ENCODE measurements at regions not wholly inside any gene's neighbourhood (a gene's known extent, or its start where the extent isn't known, plus 50 kb on each side); places are given as distances from the start of the nearest gene placed in this dataset.

GRCh38 chr4:187354740-187355139, 631.1 kb upstream of the FAT1 start:
- TF ChIP-seq JUND (IDR thresholded peaks at IDR 0.05; ENCODE audit: low read depth): peak; percentile 92
- in situ Hi-C loops (cut with HindIII; ENCODE audit: low pct_unique_long_range_greater_than_20kb, low sequenced_read_pairs): no loop called here
- peak; percentile 7 to 93 for DNase-seq (ENCODE audit: low read depth in 1 of 2, low spot score in 1 of 2)

DNA sequence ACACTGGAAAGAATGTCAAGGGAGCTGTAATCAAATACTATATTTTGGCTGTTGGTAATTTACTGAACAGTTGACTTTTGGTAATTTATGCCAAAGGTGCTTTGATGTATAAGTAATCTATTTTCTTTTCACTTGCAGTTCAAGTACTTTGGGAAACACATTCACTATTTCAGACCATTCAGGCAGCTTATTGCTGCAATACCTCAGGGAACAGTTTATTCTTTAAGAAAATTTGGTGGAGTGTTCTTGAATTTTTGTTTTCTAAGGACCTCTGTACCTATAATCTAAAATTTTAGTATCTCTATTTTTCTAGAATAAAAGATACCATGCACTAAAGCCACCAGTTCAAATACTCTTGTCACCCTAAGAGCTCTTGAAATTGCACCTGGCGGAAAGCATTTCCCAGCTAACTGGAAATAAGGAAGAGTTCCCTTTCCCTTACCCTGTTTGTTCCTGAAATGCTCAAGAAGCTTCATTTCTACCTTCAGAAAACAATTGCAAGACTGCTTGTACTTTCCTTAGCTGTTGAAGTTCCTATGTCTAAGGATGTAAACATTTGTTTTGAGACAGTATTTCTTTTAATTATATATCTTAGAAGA, 633.5 kb upstream of the FAT1 start:
- in situ Hi-C loops (cut with HindIII; ENCODE audit: low pct_unique_long_range_greater_than_20kb, low sequenced_read_pairs): no loop called here
- no peak for DNase-seq (ENCODE audit: low read depth in 1 of 2, low spot score in 1 of 2)
- no peak for TF ChIP-seq JUND (IDR thresholded peaks at IDR 0.05; ENCODE audit: low read depth)

- in situ Hi-C loops (cut with HindIII; ENCODE audit: low pct_unique_long_range_greater_than_20kb, low sequenced_read_pairs): no loop called here
- no peak for TF ChIP-seq JUND (IDR thresholded peaks at IDR 0.05; ENCODE audit: low read depth)
- DNase-seq (ENCODE audit: low read depth in 1 of 2, low spot score in 1 of 2): no peak
These were observed 634.2 kb upstream of the FAT1 start for GRCh38 chr4:187357821-187358220.

DNA sequence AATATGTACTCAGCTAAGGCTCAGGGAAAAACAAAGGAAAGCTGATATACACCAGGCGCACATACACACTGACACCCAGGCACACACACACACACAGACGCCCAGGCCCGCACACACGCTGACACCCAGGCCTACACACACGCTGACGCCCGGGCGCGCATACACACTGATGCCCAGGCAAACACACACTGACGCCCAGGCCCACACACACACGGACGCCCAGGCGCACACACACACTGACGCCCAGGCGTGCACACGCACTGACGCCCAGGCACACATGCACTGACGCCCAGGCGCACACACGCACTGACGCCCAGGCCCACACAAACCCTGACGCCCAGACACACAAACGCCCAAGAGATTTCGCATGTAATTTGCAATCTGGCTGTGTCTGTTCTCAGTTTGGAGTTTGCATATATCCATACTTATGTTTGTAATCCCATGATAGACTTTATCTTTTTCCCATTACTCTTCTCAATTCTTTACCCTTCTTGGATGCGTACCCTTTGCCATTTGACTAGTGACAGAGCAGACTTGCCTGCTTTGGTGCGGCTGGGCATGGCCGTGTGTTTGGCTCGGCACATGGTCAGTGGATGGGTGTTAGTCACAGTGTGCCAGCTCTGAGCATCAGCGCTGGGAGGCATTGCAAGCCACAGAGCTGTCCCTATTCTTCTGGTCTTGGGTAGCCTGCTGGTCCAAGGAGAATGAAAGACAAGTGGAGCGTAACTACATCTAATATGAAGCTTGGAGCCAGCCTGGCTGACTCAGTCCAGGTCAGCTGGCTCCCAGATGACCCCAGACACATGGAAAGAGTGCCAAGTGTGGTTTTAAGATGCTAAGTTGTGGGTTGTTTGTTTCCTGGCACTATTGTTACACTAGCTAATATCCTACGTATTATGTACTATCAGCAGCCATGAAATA, 632.4 kb upstream of the ZFP42 start:
- in situ Hi-C loops (cut with HindIII; ENCODE audit: low pct_unique_long_range_greater_than_20kb, low sequenced_read_pairs): no loop called here
- no peak for DNase-seq (ENCODE audit: low read depth in 1 of 2, low spot score in 1 of 2)
- no peak for TF ChIP-seq JUND (IDR thresholded peaks at IDR 0.05; ENCODE audit: low read depth)

DNA sequence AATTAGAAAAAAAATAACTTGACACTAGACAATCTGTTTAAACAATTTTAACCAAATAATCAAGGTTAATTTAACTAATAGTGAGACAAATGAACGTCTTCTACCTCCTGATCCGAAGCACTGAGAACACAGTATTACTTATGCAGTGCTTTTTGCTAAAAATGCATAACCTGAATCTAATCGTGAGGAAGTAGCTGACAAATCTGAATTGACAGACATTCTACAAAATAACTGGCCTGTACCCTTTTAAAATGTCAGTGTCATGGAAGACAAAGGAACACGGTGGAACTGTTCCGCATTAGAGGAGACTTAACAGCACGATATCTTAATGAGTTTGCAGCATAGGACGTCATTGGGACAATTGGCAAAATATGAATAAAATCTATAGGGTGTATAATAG, 631.2 kb upstream of the ZFP42 start:
- TF ChIP-seq JUND (IDR thresholded peaks at IDR 0.05; ENCODE audit: low read depth): no peak
- in situ Hi-C loops (cut with HindIII; ENCODE audit: low pct_unique_long_range_greater_than_20kb, low sequenced_read_pairs): no loop called here
- no peak for DNase-seq (ENCODE audit: low read depth in 1 of 2, low spot score in 1 of 2)

DNA sequence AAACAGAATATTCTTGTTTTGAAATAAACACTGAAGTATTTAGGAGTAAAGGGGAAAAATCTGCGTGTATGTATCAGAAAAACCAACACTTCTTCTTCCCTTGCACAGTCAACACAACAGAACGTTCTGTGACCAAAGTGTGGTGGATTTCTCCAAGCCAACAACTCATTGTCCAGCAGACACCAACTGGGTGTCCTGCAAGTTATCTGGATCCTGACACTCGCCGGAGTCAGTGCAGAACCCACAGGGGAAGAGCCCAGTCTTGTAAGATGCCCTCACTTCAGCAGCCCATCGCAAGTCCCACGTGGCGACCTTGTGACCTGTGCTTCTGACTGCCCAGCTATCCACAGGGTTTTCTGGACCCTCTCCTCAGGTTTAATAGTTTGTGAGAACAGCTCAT, 630.7 kb upstream of the ZFP42 start:
- DNase-seq (ENCODE audit: low read depth in 1 of 2, low spot score in 1 of 2): no peak
- in situ Hi-C loops (cut with HindIII; ENCODE audit: low pct_unique_long_range_greater_than_20kb, low sequenced_read_pairs): no loop called here
- no peak for TF ChIP-seq JUND (IDR thresholded peaks at IDR 0.05; ENCODE audit: low read depth)

DNA sequence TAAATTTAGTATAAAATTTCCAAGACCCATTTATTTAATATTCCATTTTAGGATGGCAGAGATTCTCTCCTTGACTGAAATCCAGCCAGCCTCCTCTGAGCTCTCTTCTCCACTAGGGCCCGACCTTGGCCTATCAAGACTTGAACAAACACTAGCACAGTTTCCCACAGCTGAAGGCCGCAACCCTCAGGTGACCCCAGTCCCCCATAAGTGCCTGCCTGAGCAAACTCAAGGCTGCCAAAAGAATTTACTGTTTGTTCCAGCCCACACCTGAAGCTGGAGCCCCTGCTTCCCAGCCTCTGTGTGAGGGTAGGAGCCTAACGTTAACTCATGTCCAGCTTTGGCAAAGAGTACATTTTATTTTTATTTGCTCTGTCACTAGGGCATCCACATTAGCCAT, 629.0 kb upstream of the ZFP42 start:
- TF ChIP-seq JUND (IDR thresholded peaks at IDR 0.05; ENCODE audit: low read depth): no peak
- no peak for DNase-seq (ENCODE audit: low read depth in 1 of 2, low spot score in 1 of 2)
- in situ Hi-C loops (cut with HindIII; ENCODE audit: low pct_unique_long_range_greater_than_20kb, low sequenced_read_pairs): no loop called here

DNA sequence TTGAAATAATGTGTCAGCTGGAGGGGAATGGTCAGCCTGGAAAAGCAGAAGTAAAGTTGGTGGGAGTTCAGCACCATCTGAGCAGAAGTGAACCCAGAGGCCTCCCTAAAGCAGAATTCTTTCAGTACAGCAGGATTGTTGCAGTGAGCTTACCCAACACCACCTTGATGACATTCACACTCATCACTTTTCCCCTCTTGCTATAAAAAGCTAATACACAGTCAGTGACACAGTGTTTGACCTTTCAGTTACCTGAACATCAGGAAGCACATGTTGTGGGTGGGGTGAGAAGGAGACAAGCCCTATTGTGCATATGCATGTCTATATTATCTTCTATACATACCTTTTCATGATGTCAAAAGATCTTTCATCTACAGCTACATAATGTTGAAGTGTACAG, 624.7 kb upstream of the ZFP42 start:
- in situ Hi-C loops (cut with HindIII; ENCODE audit: low pct_unique_long_range_greater_than_20kb, low sequenced_read_pairs): no loop called here
- TF ChIP-seq JUND (IDR thresholded peaks at IDR 0.05; ENCODE audit: low read depth): no peak
- no peak for DNase-seq (ENCODE audit: low read depth in 1 of 2, low spot score in 1 of 2)

- in situ Hi-C loops (cut with HindIII; ENCODE audit: low pct_unique_long_range_greater_than_20kb, low sequenced_read_pairs): no loop called here
- DNase-seq (ENCODE audit: low read depth in 1 of 2, low spot score in 1 of 2): no peak
- TF ChIP-seq JUND (IDR thresholded peaks at IDR 0.05; ENCODE audit: low read depth): no peak
These were observed 617.1 kb upstream of the ZFP42 start for GRCh38 chr4:187378441-187378840.

DNA sequence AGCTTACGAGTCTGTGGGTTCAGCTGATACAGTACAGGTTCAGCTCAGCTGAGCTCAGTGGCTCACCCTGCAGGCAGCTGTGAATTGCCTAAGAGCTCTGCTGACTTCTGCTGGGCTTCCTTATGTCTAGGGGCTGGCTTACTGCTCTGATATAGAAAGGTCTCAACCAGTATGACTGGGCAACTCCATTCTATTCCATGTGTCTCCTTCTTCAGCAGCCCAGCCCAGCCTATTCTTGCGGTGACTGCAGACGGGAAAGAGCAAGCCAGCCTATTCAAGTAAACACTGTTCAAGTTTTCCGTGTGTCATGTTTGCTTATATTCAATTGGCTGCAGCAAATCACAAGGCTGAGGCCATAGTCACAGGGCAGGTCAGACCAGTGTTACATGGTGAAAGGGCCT, 615.4 kb upstream of the ZFP42 start:
- in situ Hi-C loops (cut with HindIII; ENCODE audit: low pct_unique_long_range_greater_than_20kb, low sequenced_read_pairs): no loop called here
- TF ChIP-seq JUND (IDR thresholded peaks at IDR 0.05; ENCODE audit: low read depth): no peak
- peak in 1 of 2 experiments; percentile 82 for DNase-seq (ENCODE audit: low read depth in 1 of 2, low spot score in 1 of 2)

DNA sequence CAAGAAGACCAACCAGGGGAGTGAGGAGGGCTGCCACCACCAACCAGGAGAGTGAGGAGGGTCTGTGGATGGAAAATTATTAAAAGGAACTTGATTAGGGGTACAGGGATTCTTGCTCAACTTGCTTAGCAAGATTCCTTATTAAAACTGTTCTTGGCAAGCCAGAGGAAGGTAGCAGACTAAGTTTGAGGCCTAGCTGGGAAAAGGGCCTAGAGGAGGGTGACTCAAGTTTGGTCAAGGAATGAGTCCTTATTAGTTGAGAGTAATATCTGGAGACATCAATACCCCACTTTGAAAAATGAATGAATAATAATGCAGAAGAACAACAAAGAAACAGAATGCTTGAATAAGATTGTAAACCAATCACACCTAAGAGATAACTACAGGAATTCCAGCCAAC, 612.4 kb upstream of the ZFP42 start:
- TF ChIP-seq JUND (IDR thresholded peaks at IDR 0.05; ENCODE audit: low read depth): no peak
- in situ Hi-C loops (cut with HindIII; ENCODE audit: low pct_unique_long_range_greater_than_20kb, low sequenced_read_pairs): no loop called here
- no peak for DNase-seq (ENCODE audit: low read depth in 1 of 2, low spot score in 1 of 2)

DNA sequence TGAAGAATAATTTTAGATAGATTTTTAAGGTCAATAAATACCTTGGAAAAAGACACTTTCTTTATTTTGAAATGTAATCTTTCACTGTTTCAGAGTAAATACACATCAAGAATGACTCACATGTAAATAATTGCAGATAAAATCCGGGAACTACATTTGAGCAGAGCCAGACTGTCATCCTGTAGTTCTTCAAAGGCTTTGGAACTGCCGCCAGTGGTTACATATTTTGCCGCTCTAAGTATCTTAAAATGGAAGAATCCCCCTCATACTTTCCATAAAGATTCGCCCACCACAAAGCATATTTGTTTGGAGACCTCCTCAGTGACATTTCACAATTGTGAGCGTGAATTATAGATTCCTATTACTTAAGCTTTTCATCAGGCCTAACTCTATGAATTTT, 607.8 kb upstream of the ZFP42 start:
- TF ChIP-seq JUND (IDR thresholded peaks at IDR 0.05; ENCODE audit: low read depth): no peak; the same call in 1 of the 2 replicates
- DNase-seq (ENCODE audit: low read depth in 1 of 2, low spot score in 1 of 2): no peak
- in situ Hi-C loops (cut with HindIII; ENCODE audit: low pct_unique_long_range_greater_than_20kb, low sequenced_read_pairs): no loop called here

DNA sequence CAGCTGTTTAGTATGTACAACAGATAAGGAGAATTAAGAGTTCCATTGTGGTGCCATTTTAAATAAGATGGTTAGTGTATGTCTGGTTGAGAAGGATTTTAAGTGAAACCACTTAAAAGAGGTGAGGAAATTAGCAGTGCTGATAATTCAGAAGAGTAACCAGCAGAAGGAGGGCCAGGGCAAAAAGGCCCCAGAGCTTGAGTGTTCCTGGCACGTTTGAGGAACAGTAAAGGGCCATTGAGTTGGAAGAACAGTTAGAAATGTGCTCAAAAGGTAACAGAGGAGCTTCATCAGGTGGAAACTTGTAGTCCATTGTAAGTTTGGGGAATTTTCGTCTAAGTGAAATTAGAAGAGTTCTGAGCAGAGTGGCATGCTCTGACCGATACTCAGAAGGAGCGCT, 606.2 kb upstream of the ZFP42 start:
- in situ Hi-C loops (cut with HindIII; ENCODE audit: low pct_unique_long_range_greater_than_20kb, low sequenced_read_pairs): no loop called here
- no peak for DNase-seq (ENCODE audit: low read depth in 1 of 2, low spot score in 1 of 2)
- no peak for TF ChIP-seq JUND (IDR thresholded peaks at IDR 0.05; ENCODE audit: low read depth)
